ENCODE measurements at regions not wholly inside any gene's neighbourhood (a gene's known extent, or its start where the extent isn't known, plus 50 kb on each side); places are given as distances from the start of the nearest gene placed in this dataset.

DNA sequence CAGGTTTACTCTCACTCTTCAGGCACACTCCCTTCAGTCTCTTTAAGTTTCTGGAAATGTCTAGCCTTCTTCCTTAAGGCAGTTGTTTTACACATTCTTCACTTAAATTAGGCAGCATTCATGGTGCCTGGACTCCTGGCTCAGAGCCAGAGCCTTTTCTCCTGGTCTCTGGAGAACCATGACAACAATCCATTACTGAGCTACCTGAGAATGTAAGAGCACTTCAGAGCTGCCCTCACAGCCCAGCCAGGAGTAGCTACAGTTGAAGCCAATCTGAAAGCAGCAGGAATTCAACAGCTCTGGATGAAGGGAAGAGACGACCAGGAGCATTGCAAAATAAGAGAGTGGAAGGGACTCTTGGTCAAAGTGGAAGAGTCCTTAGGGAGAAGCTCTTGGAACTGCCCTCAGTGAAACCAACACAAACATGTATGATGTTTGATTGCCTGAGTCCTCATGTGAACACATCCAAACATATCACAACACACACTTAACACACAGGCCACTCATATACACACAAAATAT lies 416.8 kb upstream of the SPTLC3 start:
- DNase-seq (ENCODE audit: low spot score) = no peak
- intact Hi-C loops (cut with DNase I) = no loop called here

DNA sequence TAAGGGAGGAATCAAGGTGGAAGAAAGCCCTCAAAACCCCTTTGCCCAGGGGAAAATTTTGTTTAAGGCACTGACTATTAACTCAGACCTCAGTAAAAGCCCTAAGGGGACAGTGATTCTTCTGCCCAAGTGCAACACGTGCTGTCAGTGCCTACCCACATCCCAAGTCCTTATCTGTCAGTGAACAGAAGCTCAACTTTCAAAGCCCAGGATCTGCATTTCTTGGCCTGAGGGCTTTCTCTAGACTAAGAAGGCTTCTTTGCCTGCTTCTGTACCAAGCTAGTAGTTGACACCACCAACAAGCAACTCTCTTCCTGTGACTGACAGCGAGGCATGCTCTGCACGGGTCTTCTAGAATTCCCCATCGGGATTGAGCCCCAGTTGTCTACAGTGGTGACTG lies 416.0 kb upstream of the SPTLC3 start:
- no peak for DNase-seq (ENCODE audit: low spot score)
- intact Hi-C loops (cut with DNase I) = no loop called here

DNA sequence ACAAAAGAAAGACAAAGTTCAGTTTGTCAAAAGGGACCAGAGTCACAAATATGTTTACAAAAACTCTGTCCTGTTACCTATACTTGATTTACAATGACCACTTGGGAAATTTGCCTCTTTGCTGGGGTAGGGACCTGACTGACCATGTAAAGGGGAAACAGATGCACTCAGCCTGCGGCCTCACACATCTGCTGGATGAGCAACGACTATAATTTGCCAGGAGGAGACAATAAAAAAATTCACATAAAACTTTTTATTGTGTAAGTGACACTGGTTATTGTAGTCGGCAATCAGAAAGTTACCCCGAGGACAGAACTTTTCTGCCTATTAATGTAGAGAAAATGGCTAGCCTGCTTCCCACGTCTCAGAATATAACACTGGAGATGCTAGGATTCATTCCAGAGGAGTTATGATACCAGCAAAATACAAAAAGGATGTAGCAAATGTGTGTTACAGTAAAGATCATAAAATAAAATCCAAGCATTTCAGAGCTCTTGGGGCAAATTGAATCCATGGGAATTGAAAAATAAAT lies 415.4 kb upstream of the SPTLC3 start:
- intact Hi-C loops (cut with DNase I) = no loop called here
- DNase-seq (ENCODE audit: low spot score) = no peak

DNA sequence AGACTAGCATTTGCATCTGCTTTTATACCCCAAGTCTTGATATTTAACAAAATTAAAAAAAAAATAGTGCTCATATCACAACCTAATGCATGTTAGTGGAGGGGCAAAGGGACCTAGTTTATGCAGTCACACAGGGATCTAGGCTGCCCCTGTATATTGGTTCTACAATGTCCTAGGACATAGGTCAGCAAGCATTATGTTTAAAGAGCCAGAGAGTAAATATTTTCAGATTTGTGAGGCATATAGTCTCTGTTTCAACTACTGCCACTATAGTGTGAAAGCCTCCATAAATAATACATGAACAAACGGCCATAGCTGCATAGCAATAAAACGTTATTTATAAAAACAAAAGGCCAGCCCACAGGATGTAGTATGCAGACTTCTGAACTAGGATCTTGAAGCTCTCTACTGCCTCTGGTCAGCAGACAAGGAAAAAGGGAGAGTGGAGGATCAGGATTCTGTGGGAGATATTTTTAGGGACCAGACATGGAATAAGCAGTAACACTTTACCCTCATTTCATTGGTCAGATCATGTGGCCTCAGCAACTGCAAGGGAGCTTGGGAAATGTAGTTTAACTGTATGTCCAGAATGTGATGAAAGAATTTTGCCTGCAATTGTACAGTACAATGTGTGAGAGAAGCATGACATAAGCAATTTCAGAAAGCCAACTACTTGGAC lies 414.2 kb upstream of the SPTLC3 start:
- DNase-seq (ENCODE audit: low spot score) = no peak
- intact Hi-C loops (cut with DNase I) = no loop called here

DNA sequence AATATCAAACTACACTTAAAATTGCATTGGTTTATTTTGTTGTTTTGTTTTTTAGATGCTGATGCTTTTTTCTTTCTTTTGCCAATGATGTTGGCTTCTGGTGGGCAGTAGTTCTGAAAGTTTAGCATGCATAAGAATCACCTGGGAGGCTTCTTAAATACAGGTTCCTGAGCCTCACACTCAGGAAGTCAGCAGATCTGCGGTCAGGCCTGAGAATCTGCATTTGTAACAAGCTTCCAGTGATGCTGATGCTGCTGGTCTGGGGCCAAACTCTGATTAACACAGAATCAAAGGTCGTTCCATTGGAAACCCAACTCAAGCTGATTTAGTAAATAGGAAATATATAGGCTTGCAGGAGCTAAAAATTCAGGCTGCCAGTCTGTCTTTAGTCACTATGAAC lies 412.9 kb upstream of the SPTLC3 start:
- intact Hi-C loops (cut with DNase I) = no loop called here

DNA sequence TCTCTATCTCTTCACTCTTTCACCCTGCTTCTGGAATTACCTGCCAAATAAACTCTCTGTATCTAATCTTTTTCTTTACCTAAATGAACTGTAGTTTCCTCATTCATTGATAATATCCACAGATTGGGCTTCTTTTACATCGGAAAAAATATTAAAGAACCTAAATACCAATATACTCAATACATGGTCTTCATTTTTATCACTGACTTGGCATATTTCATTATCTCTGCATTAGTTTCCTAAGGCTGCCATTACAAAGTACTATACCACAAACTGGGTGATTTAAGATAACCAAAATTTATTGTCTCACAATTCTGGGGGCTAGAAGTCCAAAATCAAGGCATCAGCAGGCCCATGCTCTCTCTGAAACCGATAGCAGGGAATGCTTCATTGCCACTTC lies 411.9 kb upstream of the SPTLC3 start:
- intact Hi-C loops (cut with DNase I) = no loop called here
- no peak for DNase-seq (ENCODE audit: low spot score)

More for the DNA sequence above, 412.9 kb upstream of the SPTLC3 start:
- no peak for DNase-seq (ENCODE audit: low spot score)

DNA sequence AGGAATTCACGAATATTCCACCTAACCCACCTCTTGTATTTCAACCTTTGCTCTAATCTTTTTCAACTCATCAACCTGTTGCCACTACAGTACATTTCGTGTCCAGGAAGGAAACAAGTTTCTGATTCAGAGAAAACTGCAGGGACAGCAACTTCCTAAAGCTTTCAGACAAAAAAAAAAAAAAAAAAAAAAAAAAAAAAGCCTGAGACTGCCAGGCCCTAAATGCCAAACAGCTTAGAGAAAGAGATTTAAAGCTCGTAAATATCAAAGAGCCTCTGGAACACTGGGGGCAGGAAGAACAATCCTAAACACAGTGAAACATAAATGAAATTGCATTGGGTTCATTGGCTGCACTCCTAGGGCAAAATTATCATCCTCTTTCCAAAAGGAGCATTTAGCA lies 411.2 kb upstream of the SPTLC3 start:
- no peak for DNase-seq (ENCODE audit: low spot score)

DNA sequence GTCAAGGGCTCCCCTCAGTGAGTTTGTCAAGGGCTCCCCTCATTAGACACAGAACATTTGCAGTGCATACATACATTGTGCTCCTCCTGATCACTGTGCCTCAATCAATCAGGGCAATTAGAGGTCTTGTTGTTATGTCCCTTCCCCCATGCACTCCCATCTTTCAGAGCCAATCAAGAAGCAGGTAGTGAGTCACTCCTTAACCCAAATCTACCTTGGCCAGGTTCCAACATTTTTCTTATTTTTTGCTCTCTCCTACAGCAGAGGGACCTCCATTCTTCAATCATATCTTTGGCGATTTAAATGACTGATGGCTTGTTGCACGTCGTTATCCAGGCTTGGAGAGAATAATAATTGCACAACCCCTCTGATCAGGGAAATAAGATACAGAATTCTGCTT lies 409.9 kb upstream of the SPTLC3 start:
- intact Hi-C loops (cut with DNase I) = no loop called here

More for the DNA sequence above, 411.2 kb upstream of the SPTLC3 start:
- intact Hi-C loops (cut with DNase I) = no loop called here

DNA sequence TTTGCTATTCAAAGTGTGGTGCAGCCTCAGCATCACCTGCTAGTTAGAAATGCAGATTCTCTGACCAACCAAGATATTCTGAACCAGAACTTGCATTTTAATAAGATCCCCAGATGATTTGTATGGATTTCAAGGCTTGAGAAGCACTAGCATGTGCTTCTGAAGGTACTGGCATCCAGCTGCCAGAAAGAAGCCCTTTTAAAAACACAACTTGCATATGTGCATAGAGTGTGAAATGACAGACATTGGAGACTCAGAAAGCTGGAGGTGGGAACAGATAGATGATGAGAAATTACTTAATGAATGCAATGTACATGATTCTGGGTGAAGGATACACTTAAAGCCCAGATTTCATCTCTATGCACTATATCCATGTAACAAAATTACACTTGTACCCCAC lies 409.3 kb upstream of the SPTLC3 start:
- no peak for DNase-seq (ENCODE audit: low spot score)
- intact Hi-C loops (cut with DNase I) = no loop called here

More for the DNA sequence above, 409.9 kb upstream of the SPTLC3 start:
- no peak for DNase-seq (ENCODE audit: low spot score)

DNA sequence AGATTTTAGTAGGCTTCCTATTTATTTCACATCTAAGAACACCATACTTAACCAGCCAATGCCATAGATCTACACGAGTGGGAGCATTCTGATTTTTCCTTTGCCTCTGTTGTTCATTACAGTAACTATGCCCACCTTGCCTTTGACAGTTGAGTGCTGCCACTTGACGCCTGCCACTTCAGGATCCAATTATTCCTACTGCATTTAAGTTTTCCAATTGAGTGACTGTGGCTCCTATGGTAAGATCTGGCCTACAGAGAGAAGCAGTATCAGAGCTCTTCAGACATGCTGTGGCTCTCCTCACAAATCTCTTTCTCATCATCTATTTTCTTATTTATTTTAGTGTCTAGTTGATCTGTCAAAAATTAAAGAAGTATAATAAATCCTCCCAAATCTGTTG lies 403.0 kb upstream of the SPTLC3 start:
- intact Hi-C loops (cut with DNase I) = no loop called here
- no peak for DNase-seq (ENCODE audit: low spot score)

DNA sequence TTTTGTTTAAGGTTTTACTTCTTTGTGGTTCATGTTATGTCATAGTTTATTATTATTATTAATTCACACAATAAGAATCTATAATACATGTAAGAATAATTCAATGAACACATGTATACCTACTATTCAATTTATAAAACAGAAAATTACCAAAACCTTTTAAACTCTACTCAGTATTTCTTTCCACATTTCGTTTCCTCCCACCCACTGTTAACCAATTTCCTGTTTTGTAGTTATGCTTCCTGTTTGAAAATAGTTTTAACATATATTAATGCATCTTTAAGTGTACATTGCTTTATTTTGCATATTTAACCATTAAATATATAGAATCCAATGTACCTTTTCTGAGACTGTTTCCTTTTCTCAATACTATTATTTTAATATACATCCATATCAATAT lies 397.9 kb upstream of the SPTLC3 start:
- no peak for DNase-seq (ENCODE audit: low spot score)
- intact Hi-C loops (cut with DNase I) = no loop called here

DNA sequence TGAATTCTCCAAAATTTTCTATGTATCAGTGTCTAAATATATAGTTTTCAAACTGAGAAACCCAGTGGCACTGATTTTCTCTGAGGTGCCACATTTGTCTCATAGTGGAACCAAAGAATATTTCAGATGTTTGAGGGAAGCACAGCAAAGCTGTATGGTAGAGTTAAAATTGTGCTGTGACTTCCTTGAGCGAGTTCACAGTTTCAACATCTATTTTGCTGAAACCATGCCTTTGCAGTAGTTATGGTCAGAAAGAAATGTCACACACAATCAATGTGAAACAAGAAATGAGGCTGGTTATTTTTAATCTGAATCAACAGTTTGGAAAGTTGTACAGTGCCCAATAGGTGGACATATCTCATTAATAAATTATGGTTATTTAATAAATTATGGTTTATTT lies 394.0 kb upstream of the SPTLC3 start:
- DNase-seq (ENCODE audit: low spot score) = no peak
- intact Hi-C loops (cut with DNase I) = no loop called here

DNA sequence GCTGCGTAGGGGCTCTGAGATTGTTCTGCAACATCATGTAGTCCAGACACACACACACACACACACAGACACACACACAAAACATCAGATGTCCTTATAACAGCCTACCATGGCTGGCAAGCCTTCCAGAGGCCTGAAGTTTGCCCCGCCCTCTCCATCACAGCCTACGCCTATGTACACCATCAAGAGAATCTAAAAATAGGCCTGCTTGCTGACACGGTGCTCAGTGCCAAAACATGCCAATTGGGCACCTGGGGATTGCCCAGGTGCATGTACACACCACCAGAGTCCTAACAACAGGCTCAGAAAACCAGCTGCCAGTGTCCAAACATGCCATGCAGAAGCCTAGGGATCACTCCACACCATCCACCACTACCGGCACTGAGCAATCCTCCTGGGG lies 391.7 kb upstream of the SPTLC3 start:
- DNase-seq (ENCODE audit: low spot score) = no peak
- intact Hi-C loops (cut with DNase I) = no loop called here

DNA sequence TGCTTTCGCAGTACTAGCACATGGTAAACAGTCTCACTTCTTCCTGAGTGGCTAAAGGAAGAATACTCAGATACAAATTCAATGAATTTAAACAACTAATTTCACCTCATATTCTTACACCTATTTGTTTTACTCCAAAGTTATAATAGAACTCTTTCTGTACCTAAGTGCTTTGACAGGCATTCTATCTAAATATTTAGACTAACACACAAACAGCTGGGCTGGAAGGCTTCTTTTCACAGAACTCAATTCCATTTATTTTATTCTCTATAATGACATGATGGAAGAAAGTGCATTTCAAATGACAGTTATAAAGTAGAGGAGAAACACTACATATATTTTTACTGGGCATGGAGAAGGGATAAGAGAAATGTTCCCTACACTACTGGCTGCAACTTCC lies 384.9 kb upstream of the SPTLC3 start:
- DNase-seq (ENCODE audit: low spot score) = no peak
- intact Hi-C loops (cut with DNase I) = no loop called here

DNA sequence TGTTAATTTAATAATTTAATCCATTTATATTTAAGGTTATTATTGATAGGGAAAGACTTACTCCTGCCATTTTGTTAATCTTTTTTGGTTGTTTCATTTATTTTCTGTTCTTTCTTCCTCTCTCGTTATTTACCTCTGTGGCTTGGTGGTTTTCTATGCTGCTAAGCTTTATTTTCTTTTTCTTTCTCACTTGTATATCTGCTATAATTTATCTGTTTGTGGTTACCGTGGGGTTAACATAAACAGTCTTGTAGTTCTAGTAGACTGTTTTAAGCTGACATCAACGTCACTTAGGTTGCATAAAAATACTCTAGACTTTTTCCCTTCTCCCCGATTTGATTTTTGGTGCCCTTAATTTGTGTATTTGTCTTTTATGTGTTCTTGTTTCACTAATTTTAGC lies 381.3 kb upstream of the SPTLC3 start:
- DNase-seq (ENCODE audit: low spot score) = no peak
- intact Hi-C loops (cut with DNase I) = no loop called here

DNA sequence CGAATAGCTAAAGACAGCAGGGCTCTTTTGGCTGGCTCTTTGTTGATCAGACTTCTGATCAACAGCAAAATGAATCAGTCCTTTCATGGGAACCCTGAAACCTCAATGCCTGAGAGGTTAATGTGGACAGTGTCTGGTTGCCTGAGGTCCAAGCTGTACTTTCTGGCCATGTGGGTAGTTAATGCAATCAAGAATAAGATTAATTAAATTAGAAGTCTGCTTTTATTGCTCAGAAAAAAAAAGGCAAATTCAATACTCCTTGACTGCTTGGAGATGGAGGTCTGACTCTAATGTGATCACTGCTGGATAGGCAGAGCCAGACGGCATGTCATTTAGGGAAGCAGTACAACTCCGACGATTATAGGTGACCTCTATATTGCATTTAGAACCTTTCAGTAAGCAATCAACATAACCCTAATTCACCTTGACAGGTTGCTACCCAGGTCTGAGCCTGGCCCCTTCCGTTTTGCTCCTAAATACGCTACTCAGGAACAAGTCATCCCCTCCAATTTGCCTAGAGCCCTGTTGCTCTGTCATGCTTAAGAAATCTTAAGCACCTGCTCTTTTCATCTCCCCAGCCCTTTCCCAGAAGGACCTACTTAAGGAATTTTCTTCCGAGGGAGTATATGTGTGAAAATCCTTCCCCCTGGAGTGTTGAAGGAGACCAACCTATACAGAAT lies 370.0 kb upstream of the SPTLC3 start:
- intact Hi-C loops (cut with DNase I) = no loop called here
- no peak for DNase-seq (ENCODE audit: low spot score)

DNA sequence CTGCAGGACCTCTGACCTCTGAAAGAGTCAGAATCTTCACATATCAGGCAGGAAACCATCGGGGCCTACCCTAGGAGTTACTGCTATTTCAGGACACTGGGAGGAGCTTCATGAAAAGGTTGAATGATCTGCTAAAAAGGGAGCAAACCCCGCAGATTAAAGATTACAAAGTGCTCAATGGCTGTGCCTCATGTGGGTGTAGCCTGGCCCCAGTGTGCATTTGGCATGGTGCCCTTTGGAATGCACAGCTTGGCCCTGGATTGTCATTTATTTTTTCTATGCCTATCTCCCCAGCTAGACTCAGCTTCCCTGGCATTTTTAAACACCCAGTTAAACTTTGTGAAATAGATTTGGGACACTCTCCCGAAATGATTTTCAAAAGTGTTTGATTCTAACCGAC lies 368.5 kb upstream of the SPTLC3 start:
- intact Hi-C loops (cut with DNase I) = no loop called here
- DNase-seq (ENCODE audit: low spot score) = no peak

DNA sequence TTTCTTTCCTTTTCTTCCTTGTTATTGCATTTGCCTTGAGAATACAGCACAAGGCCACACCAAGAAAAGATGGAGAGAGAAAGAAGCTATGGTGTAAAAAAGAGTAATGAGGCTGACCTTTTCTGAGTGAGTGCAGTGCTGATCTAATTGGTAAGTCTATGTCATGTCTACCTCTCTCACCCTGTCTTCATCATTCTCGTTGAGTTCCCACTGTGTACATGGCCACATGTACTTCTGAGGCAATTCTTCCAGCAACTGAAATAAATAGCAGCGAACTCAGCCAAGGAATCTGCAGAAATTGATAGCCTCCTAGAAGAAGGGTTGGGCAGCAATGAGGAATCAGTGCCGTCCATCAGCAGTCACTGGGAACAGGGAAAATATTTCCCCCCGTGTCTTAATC lies 367.2 kb upstream of the SPTLC3 start:
- intact Hi-C loops (cut with DNase I) = no loop called here

DNA sequence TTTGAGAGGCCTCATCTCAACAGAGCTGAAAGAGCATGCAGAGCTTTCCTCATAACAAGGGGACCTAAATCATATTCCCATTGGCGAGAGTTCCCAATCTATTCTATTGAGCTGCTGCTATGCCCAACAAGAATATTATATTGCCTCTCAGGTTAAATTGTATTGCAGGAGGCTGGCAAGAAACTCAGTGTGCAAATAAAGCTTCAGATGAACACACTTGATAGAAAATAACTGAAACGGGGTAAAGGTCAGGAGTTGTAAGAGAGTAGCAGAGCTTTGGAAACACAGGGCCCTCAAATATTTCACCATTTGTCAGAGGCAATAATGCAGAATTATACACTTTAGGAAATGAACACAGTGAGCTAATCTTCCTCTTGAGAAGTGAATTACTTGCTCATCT lies 364.3 kb upstream of the SPTLC3 start:
- no peak for DNase-seq (ENCODE audit: low spot score)
- intact Hi-C loops (cut with DNase I) = no loop called here

More for the DNA sequence above, 367.2 kb upstream of the SPTLC3 start:
- no peak for DNase-seq (ENCODE audit: low spot score)

DNA sequence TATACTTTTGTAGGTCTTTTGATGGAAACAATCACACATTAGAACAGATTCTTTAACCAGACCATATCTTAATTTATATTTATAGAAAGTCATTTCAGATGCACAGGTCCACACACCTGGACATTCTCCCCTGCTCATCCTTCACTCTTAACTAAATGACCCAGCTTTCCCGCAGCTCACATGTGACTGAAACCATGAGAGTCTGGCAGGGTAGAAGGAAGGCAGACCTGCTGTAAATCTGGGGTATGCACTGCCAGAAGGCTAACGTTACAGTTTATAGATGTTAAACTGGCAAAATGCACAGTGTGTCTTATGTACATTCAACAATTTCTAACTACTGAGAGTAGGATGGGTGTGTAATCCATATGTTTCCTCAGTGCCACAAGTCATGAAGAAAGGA lies 359.5 kb upstream of the SPTLC3 start:
- intact Hi-C loops (cut with DNase I) = no loop called here
- no peak for DNase-seq (ENCODE audit: low spot score)

DNA sequence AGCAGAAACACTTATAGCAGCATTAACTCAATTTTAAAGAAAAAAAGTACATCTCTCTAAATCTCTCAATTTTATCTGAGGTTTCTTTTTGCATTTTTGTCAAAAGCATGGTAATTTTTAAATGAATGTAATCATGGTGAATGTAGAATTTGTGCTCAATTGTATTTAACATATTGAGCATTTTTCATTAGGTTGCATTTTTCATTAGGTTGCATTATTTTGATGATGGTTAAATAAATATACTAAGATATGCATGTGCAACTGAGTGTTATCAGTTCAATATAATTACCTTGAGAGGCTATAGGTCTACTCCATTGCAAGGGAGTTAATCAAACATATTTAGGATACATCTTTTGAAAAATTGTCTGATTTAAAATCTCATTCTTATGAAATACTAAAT lies 355.1 kb upstream of the SPTLC3 start:
- no peak for DNase-seq (ENCODE audit: low spot score)
- intact Hi-C loops (cut with DNase I) = no loop called here

Measured in posterior vena cava (tissue), 2 donors.